GM12872 (cell line): ENCODE measurements at regions not wholly inside any gene's neighbourhood (a gene's known extent, or its start where the extent isn't known, plus 50 kb on each side); places are given as distances from the start of the nearest gene placed in this dataset.

Experiments used
- TF ChIP-seq, protein P1 (sequence below): IDR thresholded peaks from 3 replicates; pipeline ENCODE4 v1.5.1; 2011; ENCODE audit warnings: low read depth, mild to moderate bottlenecking, low read length, moderate library complexity; ENCODE audit not compliant: insufficient read depth

GRCh38 chr15:62618846-62619504 lies 423.6 kb upstream of the TPM1 start:
- TF ChIP-seq, protein P1, sequence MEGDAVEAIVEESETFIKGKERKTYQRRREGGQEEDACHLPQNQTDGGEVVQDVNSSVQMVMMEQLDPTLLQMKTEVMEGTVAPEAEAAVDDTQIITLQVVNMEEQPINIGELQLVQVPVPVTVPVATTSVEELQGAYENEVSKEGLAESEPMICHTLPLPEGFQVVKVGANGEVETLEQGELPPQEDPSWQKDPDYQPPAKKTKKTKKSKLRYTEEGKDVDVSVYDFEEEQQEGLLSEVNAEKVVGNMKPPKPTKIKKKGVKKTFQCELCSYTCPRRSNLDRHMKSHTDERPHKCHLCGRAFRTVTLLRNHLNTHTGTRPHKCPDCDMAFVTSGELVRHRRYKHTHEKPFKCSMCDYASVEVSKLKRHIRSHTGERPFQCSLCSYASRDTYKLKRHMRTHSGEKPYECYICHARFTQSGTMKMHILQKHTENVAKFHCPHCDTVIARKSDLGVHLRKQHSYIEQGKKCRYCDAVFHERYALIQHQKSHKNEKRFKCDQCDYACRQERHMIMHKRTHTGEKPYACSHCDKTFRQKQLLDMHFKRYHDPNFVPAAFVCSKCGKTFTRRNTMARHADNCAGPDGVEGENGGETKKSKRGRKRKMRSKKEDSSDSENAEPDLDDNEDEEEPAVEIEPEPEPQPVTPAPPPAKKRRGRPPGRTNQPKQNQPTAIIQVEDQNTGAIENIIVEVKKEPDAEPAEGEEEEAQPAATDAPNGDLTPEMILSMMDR: no peak

DNA sequence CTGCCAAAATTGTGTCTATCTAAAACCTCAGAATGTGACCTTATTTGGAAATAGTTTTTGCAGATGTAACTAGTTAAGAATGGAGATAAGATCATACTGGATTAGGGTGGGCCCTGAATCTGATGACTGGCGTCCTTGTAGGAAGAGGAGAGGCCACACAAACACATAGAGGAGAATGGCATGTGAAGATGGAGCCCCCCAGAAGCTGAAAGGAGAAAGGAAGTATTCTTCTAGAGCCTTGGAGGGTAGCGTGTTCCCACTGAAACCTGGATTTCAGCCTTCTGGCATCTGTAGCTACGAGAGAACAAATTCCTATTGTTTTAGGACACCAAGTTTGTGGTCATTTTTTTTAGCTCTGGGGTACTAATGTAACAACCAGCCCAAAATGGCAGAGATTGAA lies 423.0 kb upstream of the TPM1 start:
- TF ChIP-seq, protein P1: no peak

GRCh38 chr15:62622775-62623174 lies 419.8 kb upstream of the TPM1 start:
- TF ChIP-seq, protein P1: no peak

- TF ChIP-seq, protein P1: no peak
Observed at GRCh38 chr15:62624547-62625378, 417.8 kb upstream of the TPM1 start.

DNA sequence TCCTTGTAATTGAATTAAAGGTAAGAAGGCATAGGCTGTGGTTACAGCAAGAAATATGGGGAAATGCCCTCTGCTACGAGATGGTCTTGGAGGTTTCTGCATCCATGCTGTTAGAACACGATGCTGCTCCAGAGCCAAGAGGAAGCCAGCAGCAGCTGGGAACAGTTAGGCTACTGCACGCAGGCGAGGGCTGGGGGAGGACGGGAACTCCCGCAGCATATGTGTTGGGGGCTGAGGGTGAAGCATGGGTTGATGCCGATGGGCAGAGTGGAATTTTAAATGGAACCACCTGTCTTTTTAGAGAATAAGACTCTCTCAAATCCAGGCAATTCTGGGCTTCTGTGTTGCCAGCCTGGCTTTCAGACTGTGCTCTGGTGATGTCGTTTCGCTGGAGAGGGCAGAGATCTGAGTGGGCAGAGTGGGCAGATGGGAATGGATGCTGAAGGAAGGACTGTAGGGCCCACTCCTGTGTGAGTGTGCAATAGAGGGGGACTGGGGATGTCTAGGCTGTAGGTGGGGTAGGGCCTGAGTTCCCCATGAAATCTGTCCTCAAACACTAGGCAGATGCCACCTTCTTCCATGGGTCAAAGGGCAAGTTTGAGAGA lies 417.0 kb upstream of the TPM1 start:
- TF ChIP-seq, protein P1: no peak

GRCh38 chr15:62626903-62627302 lies 415.6 kb upstream of the TPM1 start:
- TF ChIP-seq, protein P1: no peak

GRCh38 chr15:62631076-62631724 lies 411.3 kb upstream of the TPM1 start:
- TF ChIP-seq, protein P1: no peak
